HL-60/S4 treated with retinoic acid at 250 ng/mL for 4 days and 3 days (cell line): ENCODE measurements at regions not wholly inside any gene's neighbourhood (a gene's known extent, or its start where the extent isn't known, plus 50 kb on each side); places are given as distances from the start of the nearest gene placed in this dataset.

Experiments
- in situ Hi-C: fragments of 300-500 bp; cut with MboI; formaldehyde crosslinking; loops from 2 replicates; pipeline ENCODE4 v1.7.0; 2022; ENCODE audit warnings: low sequenced_read_pairs

- in situ Hi-C loops: no loop called here
Measured at GRCh38 chr15:69781411-69782125, 316.1 kb downstream of the TLE3 start.

DNA sequence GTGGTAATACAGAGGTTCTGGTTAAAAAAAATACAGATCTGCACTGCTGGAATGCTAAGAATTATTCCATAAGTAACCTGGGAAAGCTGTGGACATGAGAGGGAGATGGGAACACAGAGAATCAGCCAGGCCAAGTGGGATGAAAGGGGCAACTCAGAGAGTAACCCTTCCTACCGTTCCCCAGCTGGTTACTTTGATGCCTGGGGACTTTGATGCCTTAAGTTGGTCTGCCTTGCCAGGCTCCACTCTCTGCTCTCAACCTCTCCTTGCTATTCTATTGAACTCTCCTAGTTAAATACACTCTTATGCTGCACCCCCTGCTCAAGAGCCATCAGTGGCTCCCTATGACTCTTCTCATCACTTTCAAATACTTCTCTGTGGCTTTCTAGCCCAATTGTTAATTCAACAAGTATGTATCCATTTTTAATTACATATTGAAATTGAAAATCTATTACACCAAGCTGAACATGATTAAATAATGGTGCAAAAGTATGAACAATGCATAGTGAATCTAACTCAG, 315.5 kb downstream of the TLE3 start:
- in situ Hi-C loops: no loop called here

GRCh38 chr15:69782809-69783208, 314.9 kb downstream of the TLE3 start:
- in situ Hi-C loops: no loop called here

GRCh38 chr15:69783211-69783610, 314.5 kb downstream of the TLE3 start:
- in situ Hi-C loops: no loop called here

DNA sequence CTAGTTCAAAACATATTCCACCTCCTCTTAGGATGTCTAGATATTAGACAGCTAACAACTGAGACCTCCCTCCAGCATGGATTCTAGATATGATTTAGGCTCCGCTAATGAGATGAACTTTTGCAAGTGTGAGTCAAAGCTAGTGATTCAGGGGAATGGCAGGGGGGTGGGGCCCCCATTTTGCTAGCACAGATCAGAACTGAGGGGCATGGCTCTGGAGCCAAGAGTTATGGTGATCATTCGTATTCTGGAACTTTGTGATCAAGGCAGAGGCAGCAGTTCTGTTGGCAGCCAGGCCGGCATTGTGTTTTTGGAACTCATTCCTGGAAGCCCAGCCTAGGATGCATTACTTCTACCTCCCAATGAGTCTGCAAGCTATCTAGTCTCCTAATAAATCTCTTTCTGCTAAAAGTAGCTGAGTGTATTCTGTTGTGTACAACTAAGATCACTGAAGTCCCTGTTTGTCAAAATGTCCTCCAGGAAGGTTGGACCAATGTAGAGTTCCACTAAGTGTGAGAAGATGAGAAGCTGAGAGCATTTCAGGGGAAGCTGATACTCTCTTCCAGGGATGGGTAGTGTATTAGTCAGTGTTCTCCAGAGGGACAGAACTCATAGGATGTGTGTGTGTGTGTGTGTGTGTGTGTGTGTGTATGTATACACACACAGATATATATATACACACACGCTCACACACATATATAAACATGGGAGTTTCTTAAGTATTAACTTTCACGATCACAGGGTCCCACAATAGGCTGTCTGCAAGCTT, 312.7 kb downstream of the TLE3 start:
- in situ Hi-C loops: no loop called here

DNA sequence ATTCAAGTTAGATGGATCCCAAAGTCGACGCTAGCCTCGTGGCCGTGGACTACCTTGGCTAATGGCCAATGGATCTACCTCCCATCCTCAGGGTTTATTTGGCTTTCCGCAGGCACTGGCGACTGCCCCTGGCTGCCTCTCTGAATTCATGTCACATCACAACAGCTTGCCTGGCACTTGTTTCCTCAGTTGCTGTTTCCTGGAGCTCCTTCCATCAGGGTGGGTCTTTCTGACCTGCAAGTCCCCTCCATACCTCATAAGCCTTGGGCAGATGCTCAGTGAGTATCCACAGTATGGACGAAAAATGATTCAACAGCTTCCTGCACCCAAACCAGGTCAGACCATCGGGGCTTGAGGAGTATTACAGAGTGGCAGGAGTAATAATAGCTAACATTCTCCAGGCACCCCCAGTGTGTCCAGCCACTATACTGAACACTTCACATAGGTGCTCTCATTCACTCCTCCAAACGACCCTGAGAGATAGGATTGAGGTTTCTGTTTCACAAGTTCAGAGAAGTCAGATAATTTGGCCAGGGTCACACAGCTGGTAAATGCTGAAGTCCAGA, 311.5 kb downstream of the TLE3 start:
- in situ Hi-C loops: no loop called here

GRCh38 chr15:69787791-69788190, 309.9 kb downstream of the TLE3 start:
- in situ Hi-C loops: no loop called here

DNA sequence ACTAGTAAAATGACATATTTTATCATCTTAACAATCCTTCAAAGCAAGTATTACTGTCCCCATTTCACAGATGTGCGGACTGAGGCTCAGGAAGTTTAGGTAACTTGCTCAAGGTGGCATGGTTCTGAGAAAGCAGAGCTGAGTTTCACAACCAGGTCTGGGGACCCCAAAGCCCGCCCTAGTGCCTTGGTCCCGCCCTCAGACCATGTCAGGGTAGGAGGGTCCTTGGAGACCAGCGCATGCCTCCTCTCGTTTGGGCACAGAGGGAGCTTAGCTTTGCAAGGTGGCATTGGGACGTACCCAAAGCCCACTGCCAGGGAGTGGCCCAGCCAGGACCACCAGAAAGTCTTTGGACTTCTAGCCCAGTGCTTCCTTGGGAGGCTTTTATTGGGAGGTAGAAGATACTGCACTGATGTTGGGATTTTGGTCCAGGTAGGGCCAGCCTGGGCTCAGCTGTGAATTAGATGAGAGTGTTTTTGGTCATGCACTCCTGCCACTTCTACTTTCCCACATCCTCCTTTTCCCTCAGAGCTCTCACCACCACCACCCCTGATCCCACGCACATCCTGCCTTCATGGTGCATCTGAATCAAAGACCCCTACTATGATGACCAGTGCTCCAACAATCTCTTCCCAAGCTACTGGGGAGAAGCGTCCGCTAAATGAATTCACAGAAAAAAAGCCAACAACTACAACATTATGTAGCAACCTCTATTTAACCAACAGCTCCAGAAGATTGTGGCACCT, 307.9 kb downstream of the TLE3 start:
- in situ Hi-C loops: no loop called here

- in situ Hi-C loops: no loop called here
Measured at GRCh38 chr15:69790632-69791031, 307.1 kb downstream of the TLE3 start.

- in situ Hi-C loops: no loop called here
Measured at GRCh38 chr15:69792823-69793222, 304.9 kb downstream of the TLE3 start.

DNA sequence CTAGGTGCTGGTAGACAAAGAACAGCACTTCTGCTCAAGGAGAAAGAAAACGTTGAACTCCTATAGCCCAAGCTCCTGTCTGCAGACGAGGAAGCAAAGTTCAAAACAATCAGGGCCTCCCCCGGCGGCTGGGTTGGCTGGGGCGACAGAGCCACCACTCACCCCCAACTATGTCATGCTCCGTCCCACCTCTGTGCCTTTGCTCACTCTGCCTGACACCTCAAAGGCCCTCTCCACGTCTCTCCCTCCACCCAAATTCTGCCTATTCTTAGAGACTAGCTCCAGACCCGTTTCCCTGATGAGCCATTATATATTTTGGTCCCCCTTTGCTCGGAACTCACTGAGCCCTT, 304.3 kb downstream of the TLE3 start:
- in situ Hi-C loops: no loop called here

GRCh38 chr15:69793781-69794451, 303.8 kb downstream of the TLE3 start:
- in situ Hi-C loops: no loop called here

DNA sequence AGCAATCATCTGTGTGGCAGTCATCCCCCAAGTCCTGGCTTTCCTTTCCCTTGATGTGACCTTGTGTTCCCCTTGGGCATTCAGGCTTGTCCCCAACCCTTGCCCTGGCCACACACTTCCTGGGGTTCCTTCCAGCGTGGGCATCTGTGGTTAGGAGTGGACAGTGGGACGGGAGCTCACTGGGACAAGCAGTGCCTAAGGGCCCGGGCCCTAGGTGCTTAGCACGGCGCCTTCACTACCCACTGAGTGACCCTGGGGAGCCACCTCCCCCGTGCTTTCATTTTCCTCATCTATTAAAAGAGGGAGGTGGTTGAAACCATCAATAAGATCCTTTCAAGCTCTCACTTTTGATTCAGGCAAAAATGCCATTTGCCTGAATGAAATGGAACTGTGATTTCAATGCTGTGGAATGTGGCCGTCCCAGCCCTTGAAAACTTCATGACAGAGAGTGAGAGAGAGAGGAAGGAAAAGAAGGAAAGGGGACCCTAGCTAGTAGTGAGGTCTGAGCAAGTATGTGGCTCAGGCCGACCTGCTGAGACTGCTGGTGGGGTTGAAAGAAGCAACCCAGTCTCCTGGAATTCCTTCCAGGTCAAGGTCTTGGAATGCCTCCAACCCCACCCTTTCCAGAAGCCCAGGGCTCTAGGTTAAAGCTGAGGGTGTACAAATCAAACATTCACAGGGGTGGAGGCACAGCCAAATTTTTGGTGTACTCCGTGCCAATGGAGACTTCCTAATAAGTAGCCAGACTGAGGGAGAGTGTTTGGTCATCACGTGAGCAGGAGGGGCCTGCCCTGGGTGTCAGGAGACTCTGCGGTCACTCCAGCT, 302.9 kb downstream of the TLE3 start:
- in situ Hi-C loops: no loop called here

GRCh38 chr15:69795601-69796000, 302.1 kb downstream of the TLE3 start:
- in situ Hi-C loops: no loop called here

GRCh38 chr15:69797051-69797595, 300.6 kb downstream of the TLE3 start:
- in situ Hi-C loops: no loop called here

GRCh38 chr15:69797615-69798014, 300.1 kb downstream of the TLE3 start:
- in situ Hi-C loops: no loop called here

DNA sequence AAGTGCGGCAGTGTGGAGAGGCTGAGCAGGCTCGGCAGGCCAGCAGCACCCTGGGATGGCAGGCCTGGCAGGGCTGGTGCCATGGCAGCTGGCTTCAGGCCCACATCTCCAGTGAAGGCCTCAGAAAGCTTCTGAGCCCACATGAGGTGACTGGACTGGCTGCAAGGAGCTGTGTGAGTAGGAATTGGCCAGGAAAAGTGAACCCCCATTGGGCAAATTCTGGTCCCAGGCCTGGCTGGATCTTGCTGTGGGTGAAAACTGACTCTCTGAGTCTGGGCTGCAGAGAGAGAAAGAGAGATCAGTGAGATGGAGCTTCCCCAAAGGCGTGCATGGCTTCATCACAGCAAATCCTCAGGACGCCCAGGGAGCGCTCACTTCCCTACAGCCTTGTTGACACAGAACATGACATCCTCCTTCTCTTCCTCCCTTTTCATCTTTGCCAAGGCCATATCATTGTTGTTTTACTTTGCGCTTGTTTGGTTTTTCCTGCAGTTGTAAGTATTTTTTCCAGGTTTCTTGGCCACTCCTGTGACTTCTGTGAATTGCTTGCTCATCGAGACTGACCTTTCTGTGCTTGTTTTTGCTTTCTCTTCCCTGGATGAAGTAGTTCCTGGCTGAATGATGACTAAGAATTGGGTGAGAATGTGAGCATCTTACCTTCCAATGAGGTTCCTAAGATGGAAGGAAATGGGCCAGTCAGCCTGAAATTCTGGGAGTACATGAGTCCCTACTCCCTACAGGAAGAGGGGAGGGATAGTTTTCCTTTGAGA, 299.1 kb downstream of the TLE3 start:
- in situ Hi-C loops: no loop called here

DNA sequence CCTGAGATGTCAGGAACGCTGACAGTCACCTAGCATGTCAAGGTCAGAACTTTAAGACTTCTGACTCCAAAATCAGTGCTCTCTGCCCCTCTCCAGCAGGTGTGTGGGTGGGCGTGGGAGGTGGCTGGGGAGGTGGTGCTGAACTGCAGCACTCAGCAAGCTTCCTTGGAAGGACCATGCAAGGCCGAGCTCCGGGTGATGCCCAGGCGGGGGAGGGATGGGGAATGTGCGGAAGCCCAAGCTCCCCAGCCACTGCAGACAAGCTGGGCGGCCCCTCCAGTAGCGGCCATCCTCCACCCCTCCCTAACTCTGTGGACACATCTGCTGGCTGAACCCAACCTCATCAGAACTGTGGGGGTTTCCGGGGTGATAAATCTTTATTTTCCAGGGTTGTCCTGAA, 296.6 kb downstream of the TLE3 start:
- in situ Hi-C loops: no loop called here

DNA sequence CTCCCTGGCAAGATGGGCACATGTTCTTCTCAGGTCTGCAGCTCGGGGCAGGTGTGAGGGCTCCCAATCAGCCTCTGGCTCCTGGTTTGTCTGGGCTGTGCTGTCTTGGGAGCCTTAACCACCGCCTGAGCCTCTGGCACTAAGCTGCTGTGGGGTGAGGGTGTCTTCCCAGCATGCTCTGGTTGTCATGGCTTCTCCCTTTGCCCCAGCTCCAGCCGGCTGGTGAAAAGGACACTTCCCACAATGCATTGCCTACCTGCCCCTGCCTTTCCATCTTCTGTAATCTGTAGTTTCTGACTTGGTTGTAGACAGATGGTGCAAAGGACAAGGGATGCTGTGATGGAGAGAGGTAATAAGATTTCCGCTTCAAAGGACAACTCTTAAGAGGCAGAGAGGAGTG, 295.3 kb downstream of the TLE3 start:
- in situ Hi-C loops: no loop called here
